ENCODE measurements at regions not wholly inside any gene's neighbourhood (a gene's known extent, or its start where the extent isn't known, plus 50 kb on each side); places are given as distances from the start of the nearest gene placed in this dataset.

DNA sequence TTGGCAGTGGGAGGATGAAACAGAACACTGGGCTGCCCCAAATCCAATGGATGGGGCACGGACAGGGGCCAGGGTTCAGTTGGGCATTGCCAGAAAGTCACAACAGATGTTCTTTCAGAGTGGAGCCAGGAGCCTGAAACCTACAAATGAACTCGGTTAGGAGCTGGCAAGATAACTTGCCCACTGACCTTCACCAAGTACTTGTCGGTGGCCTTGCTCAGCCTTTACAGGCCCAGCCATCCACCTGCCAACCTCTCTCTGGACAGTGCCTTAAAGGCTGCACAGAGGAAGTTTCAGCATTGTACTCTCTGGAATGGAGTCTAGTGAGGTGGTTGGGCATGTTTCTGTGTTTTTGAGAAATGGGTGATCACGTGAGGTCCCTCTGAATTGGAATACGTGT, 87.1 kb upstream of the USP9X start:
- Histone ChIP-seq H3K4me2 (no peak overlapping the region), H3K27ac (peak overlapping the region in 1 of 2 experiments; percentile 45; a peak in 1 of 6 replicates), H3K9me3 (no peaks in the 10 kb centered on the region), H3K4me3 (no peak overlapping the region), H3K4me1 (peaks cover 22% of the 10 kb centered on the region)
- WGBS (ENCODE audit: missing lambda C conversion rate) = 96% methylated on average over 5 of the region's 5 CpGs
- no peak for DNase-seq (ENCODE audit: low read depth in 1 of 2, low spot score in 1 of 2)
- CTCF ChIA-PET = no interaction called here
- FAIRE-seq = no peak
- no peak for ATAC-seq
- POLR2A ChIA-PET = no interaction called here
- TF ChIP-seq, protein P1, sequence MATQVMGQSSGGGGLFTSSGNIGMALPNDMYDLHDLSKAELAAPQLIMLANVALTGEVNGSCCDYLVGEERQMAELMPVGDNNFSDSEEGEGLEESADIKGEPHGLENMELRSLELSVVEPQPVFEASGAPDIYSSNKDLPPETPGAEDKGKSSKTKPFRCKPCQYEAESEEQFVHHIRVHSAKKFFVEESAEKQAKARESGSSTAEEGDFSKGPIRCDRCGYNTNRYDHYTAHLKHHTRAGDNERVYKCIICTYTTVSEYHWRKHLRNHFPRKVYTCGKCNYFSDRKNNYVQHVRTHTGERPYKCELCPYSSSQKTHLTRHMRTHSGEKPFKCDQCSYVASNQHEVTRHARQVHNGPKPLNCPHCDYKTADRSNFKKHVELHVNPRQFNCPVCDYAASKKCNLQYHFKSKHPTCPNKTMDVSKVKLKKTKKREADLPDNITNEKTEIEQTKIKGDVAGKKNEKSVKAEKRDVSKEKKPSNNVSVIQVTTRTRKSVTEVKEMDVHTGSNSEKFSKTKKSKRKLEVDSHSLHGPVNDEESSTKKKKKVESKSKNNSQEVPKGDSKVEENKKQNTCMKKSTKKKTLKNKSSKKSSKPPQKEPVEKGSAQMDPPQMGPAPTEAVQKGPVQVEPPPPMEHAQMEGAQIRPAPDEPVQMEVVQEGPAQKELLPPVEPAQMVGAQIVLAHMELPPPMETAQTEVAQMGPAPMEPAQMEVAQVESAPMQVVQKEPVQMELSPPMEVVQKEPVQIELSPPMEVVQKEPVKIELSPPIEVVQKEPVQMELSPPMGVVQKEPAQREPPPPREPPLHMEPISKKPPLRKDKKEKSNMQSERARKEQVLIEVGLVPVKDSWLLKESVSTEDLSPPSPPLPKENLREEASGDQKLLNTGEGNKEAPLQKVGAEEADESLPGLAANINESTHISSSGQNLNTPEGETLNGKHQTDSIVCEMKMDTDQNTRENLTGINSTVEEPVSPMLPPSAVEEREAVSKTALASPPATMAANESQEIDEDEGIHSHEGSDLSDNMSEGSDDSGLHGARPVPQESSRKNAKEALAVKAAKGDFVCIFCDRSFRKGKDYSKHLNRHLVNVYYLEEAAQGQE (IDR thresholded peaks at IDR 0.05) = no peak
- TF ChIP-seq RNF2 (IDR thresholded peaks at IDR 0.05; ENCODE audit: borderline replicate concordance, low read depth) = no peak
- no peak for TF ChIP-seq FOSB (CRISPR knock-in tag; IDR thresholded peaks at IDR 0.05)
- TF ChIP-seq, protein P2, sequence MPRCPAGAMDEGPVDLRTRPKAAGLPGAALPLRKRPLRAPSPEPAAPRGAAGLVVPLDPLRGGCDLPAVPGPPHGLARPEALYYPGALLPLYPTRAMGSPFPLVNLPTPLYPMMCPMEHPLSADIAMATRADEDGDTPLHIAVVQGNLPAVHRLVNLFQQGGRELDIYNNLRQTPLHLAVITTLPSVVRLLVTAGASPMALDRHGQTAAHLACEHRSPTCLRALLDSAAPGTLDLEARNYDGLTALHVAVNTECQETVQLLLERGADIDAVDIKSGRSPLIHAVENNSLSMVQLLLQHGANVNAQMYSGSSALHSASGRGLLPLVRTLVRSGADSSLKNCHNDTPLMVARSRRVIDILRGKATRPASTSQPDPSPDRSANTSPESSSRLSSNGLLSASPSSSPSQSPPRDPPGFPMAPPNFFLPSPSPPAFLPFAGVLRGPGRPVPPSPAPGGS (IDR thresholded peaks at IDR 0.05) = no peak
- TF ChIP-seq E2F6 (IDR thresholded peaks at IDR 0.05; ENCODE audit: borderline replicate concordance, low read depth) = no peak
- TF ChIP-seq FOXS1 (CRISPR knock-in tag; IDR thresholded peaks at IDR 0.05) = no peak
- no peak for TF ChIP-seq PHF8 (IDR thresholded peaks at IDR 0.05; ENCODE audit: borderline replicate concordance, low read depth)
- TF ChIP-seq CBX8 (IDR thresholded peaks at IDR 0.05) = no peak

DNA sequence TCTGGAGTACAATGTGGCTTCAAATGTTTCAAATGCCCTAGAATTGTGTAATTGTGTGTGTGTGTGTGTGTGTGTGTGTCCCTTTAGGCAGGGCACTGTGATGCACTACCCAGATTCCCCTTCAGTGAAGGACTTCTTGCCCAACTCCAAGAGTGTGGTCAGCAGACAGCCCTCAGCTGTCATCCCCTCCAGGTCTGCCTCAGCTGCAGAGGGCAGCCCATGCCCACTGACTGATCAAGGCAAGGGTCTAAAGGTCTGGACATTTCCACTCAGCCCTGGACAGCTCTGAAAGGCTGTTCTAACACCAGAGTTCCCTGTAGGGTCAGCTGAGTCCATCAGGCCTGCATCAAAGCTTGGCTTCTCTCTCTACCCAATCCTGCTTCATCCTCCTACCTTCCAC, 83.9 kb upstream of the USP9X start:
- DNase-seq (ENCODE audit: low read depth in 1 of 2, low spot score in 1 of 2) (peak in 1 of 2 experiments; percentile 33), FAIRE-seq (no peak), ATAC-seq (peak; percentile 27 to 55; a peak in 4 of 6 replicates)
- TF ChIP-seq PBX3 (IDR thresholded peaks at IDR 0.05) = no peak
- TF ChIP-seq, protein P3, sequence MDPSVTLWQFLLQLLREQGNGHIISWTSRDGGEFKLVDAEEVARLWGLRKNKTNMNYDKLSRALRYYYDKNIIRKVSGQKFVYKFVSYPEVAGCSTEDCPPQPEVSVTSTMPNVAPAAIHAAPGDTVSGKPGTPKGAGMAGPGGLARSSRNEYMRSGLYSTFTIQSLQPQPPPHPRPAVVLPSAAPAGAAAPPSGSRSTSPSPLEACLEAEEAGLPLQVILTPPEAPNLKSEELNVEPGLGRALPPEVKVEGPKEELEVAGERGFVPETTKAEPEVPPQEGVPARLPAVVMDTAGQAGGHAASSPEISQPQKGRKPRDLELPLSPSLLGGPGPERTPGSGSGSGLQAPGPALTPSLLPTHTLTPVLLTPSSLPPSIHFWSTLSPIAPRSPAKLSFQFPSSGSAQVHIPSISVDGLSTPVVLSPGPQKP (IDR thresholded peaks at IDR 0.05; ENCODE audit: low read depth, low read length) = no peak
- no peak for TF ChIP-seq HDAC2 (IDR thresholded peaks at IDR 0.05)
- TF ChIP-seq HEYL (CRISPR knock-in tag; IDR thresholded peaks at IDR 0.05) = no peak
- H3K27ac ChIP-seq = peak overlapping the region; percentile 72 to 75
- ChIA-PET CTCF (interaction anchor here (1.1 kb wide), 1 partner anchor 51 kb away, joined by 3 read pairs; no protein-coding TSS in a partner anchor), POLR2A (interaction anchor here (2.2 kb wide), 1 partner anchor 84 kb away, joined by 6 read pairs; the partner anchor contains the start of gene USP9X)
- H3K4me1 ChIP-seq = peaks cover 31% of the 10 kb centered on the region
- no peaks in the 10 kb centered on the region for H3K9me3 ChIP-seq
- H3K4me3 ChIP-seq = no peak overlapping the region
- peak overlapping the region; percentile 71 for H3K4me2 ChIP-seq

DNA sequence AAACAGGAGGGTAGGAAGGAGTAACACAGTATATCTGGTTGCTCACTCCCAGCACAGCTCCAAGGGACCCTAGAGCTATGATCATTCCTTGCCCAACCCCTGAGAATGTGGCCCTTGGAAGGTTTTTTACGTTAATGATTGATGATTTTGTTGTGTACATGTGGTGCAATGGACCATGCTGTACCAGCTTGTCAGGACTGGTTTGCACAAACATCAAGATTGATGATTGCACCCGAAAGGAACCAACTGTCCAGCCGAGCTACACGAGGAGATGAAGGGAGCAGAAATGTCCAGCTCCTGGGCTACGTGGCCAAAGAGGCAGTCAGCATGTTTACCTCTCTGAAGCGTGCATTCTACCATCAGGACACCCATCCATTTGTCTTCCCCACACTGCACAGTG, 83.2 kb upstream of the USP9X start:
- CTCF ChIA-PET = interaction anchor here (0.6 to 2.0 kb wide), 3 partner anchors 50 to 634 kb away, joined by 3 to 6 read pairs (median 3); no protein-coding TSS in a partner anchor
- FAIRE-seq (no peak), DNase-seq (ENCODE audit: low read depth in 1 of 2, low spot score in 1 of 2) (peak in 1 of 2 experiments; percentile 64), ATAC-seq (peak; percentile 79 to 80)
- peak overlapping the region; percentile 72 to 75 for H3K27ac ChIP-seq
- peak overlapping the region; percentile 71 for H3K4me2 ChIP-seq
- 17% methylated on average over 2 of the region's 6 CpGs for WGBS (ENCODE audit: missing lambda C conversion rate)
- POLR2A ChIA-PET = interaction anchor here (2.2 kb wide), 1 partner anchor 83 kb away, joined by 6 read pairs; the partner anchor contains the start of gene USP9X
- TF ChIP-seq CEBPB (IDR thresholded peaks at IDR 0.05) (peak in 1 of 2 experiments; percentile 54; a peak in 2 of 4 replicates), FOXS1 (CRISPR knock-in tag; IDR thresholded peaks at IDR 0.05) (no peak)
- TF ChIP-seq, protein P4, sequence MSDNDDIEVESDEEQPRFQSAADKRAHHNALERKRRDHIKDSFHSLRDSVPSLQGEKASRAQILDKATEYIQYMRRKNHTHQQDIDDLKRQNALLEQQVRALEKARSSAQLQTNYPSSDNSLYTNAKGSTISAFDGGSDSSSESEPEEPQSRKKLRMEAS (IDR thresholded peaks at IDR 0.05) = peak; percentile 45; the same call in 1 of the 2 replicates
- H3K4me1 ChIP-seq = peaks cover 31% of the 10 kb centered on the region
- H3K9me3 ChIP-seq = no peaks in the 10 kb centered on the region
- H3K4me3 ChIP-seq = 0 out of 3 replicates have a peak overlapping the region, but pooled peaks have one; percentile 0

Data from A549 (cell line).